ENCODE measurements at regions not wholly inside any gene's neighbourhood (a gene's known extent, or its start where the extent isn't known, plus 50 kb on each side); places are given as distances from the start of the nearest gene placed in this dataset.

- Histone ChIP-seq H3K4me3 (ENCODE audit: control extremely low read depth in 1 of 5, extremely low read depth in 1 of 5, insufficient read depth in 1 of 5, low read depth in 2 of 5, low read length in 4 of 5) (no peak overlapping the region), H3K4me1 (ENCODE audit: control insufficient read depth in 2 of 2, insufficient read depth in 2 of 2, low read length in 2 of 2) (no peaks in the 10 kb centered on the region), H4K20me1 (ENCODE audit: control insufficient read depth, insufficient read depth, low read length, poor library complexity, severe bottlenecking) (no peaks in the 10 kb centered on the region), H3K79me2 (ENCODE audit: control insufficient read depth, insufficient read depth, low read length) (no peaks in the 10 kb centered on the region), H3K9ac (ENCODE audit: low read length) (no peak overlapping the region), H3K36me3 (replicated peaks in 1 of 2; ENCODE audit: control extremely low read depth in 1 of 2, control insufficient read depth in 1 of 2, extremely low read depth in 1 of 2, insufficient read depth in 2 of 2, low read length in 1 of 2) (no peaks in the 10 kb centered on the region), H3K4me2 (replicated peaks; ENCODE audit: low read depth, low read length, poor library complexity, severe bottlenecking) (no peak overlapping the region), H2AFZ (ENCODE audit: insufficient read depth, low read depth, low read length, poor library complexity, severe bottlenecking) (no peak overlapping the region), H3K9me3 (ENCODE audit: control extremely low read depth in 1 of 3, control insufficient read depth in 2 of 3, insufficient read depth in 1 of 3, low read length in 2 of 3) (no peaks in the 10 kb centered on the region), H3K27ac (ENCODE audit: low read length in 2 of 2) (no peak overlapping the region), H3K27me3 (replicated peaks in 1 of 4; ENCODE audit: control extremely low read depth in 1 of 4, control insufficient read depth in 3 of 4, insufficient read depth in 4 of 4, low read length in 3 of 4) (no peaks in the 10 kb centered on the region)
- ATAC-seq (ENCODE audit: low read depth) (no peak), DNase-seq (no peak)
- 80% methylated on average over 1 of the region's 8 CpGs for WGBS (ENCODE audit: insufficient coverage)
- TF ChIP-seq EZH2 (IDR thresholded peaks at IDR 0.05; ENCODE audit: borderline replicate concordance, insufficient read depth, low read depth, low read length, poor library complexity, severe bottlenecking) (no peak), CTCF (IDR thresholded peaks at IDR 0.05) (no peak)
- CTCF ChIA-PET, result no interaction called here
- H3K9me3 Mint-ChIP-seq (ENCODE audit: insufficient read depth), result peaks cover 5% of the 10 kb centered on the region
- intact Hi-C loops (cut with micrococcal nuclease), result no loop called here
- H3K4me3 Mint-ChIP-seq, result no peak overlapping the region
- H3K4me1 Mint-ChIP-seq, result no peaks in the 10 kb centered on the region
- POLR2A ChIA-PET, result no interaction called here
- H3K27ac Mint-ChIP-seq, result no peak overlapping the region
- no peaks in the 10 kb centered on the region for H3K27me3 Mint-ChIP-seq
These were observed 446.0 kb downstream of the AEBP2 start for GRCh38 chr12:19885093-19885812.

- Mint-ChIP-seq H3K9me3 (ENCODE audit: insufficient read depth) (peaks cover 5% of the 10 kb centered on the region), H3K4me3 (no peak overlapping the region), H3K4me1 (no peaks in the 10 kb centered on the region), H3K27ac (no peak overlapping the region), H3K27me3 (no peaks in the 10 kb centered on the region)
- Histone ChIP-seq H3K27me3 (replicated peaks in 1 of 4; ENCODE audit: control extremely low read depth in 1 of 4, control insufficient read depth in 3 of 4, insufficient read depth in 4 of 4, low read length in 3 of 4) (no peaks in the 10 kb centered on the region), H3K27ac (ENCODE audit: low read length in 2 of 2) (no peak overlapping the region), H4K20me1 (ENCODE audit: control insufficient read depth, insufficient read depth, low read length, poor library complexity, severe bottlenecking) (no peaks in the 10 kb centered on the region), H2AFZ (ENCODE audit: insufficient read depth, low read depth, low read length, poor library complexity, severe bottlenecking) (no peak overlapping the region), H3K9ac (ENCODE audit: low read length) (no peak overlapping the region), H3K4me2 (replicated peaks; ENCODE audit: low read depth, low read length, poor library complexity, severe bottlenecking) (no peak overlapping the region), H3K9me3 (ENCODE audit: control extremely low read depth in 1 of 3, control insufficient read depth in 2 of 3, insufficient read depth in 1 of 3, low read length in 2 of 3) (no peaks in the 10 kb centered on the region), H3K36me3 (replicated peaks in 1 of 2; ENCODE audit: control extremely low read depth in 1 of 2, control insufficient read depth in 1 of 2, extremely low read depth in 1 of 2, insufficient read depth in 2 of 2, low read length in 1 of 2) (no peaks in the 10 kb centered on the region), H3K4me1 (ENCODE audit: control insufficient read depth in 2 of 2, insufficient read depth in 2 of 2, low read length in 2 of 2) (no peaks in the 10 kb centered on the region), H3K79me2 (ENCODE audit: control insufficient read depth, insufficient read depth, low read length) (no peaks in the 10 kb centered on the region), H3K4me3 (ENCODE audit: control extremely low read depth in 1 of 5, extremely low read depth in 1 of 5, insufficient read depth in 1 of 5, low read depth in 2 of 5, low read length in 4 of 5) (no peak overlapping the region)
- no peak for TF ChIP-seq CTCF (IDR thresholded peaks at IDR 0.05)
- no peak for TF ChIP-seq EZH2 (IDR thresholded peaks at IDR 0.05; ENCODE audit: borderline replicate concordance, insufficient read depth, low read depth, low read length, poor library complexity, severe bottlenecking)
- intact Hi-C loops (cut with micrococcal nuclease), result no loop called here
- no peak for DNase-seq
- ChIA-PET POLR2A (no interaction called here), CTCF (no interaction called here)
- ATAC-seq (ENCODE audit: low read depth), result no peak
- WGBS (ENCODE audit: insufficient coverage), result no CpG with 5 or more reads among the region's 4 CpGs
These were observed 446.8 kb downstream of the AEBP2 start for GRCh38 chr12:19886065-19886464.

Data from B cell (primary cell).